Ovary (tissue), 3 donors: ENCODE measurements at regions not wholly inside any gene's neighbourhood (a gene's known extent, or its start where the extent isn't known, plus 50 kb on each side); places are given as distances from the start of the nearest gene placed in this dataset.

Source experiments
- EP300 ChIP-seq: sonication (generic); formaldehyde crosslinking; IDR thresholded peaks from one replicate; pipeline ENCODE4 v1.6.1; 2017; ENCODE audit warnings: antibody characterized with exemption
- POLR2A ChIP-seq: fragments of 450-650 bp; IDR thresholded peaks from one replicate; pipeline ENCODE4 v1.6.1; 2017; ENCODE audit warnings: antibody characterized with exemption, mild to moderate bottlenecking, moderate library complexity
- TF ChIP-seq, protein P1 (sequence below), 3 donors: fragments of 450-650 bp in 2 of 3; fragments of 200-600 bp in 1 of 3; IDR thresholded peaks; one replicate each; pipeline versions ENCODE4 v1.5.1 to v1.8.0; 2016 to 2022; ENCODE audit warnings: antibody characterized with exemption in 3 of 3, mild to moderate bottlenecking in 1 of 3
- donor health status: DM: no; HTN: no; CAD: no.

DNA sequence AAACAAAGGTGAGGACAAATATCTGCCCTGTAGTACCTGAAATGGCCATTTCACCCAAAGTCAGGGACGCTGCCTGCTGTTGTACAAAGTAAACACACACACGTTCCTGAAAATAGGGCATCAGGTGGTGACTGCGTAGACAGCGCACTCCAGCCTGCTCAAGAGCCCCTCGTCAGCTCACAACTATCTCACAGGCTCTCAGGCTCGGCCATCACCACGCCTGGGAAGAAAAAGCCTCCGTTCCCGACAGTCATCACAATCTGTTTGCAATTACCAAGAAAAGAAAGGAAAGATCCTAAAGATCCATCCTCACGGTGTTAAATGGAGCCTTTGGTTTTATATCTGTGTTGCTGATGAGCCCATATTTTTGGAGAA lies 230.2 kb downstream of the ZNF516 start:
- TF ChIP-seq POLR2A: no peak
- TF ChIP-seq, protein P1, sequence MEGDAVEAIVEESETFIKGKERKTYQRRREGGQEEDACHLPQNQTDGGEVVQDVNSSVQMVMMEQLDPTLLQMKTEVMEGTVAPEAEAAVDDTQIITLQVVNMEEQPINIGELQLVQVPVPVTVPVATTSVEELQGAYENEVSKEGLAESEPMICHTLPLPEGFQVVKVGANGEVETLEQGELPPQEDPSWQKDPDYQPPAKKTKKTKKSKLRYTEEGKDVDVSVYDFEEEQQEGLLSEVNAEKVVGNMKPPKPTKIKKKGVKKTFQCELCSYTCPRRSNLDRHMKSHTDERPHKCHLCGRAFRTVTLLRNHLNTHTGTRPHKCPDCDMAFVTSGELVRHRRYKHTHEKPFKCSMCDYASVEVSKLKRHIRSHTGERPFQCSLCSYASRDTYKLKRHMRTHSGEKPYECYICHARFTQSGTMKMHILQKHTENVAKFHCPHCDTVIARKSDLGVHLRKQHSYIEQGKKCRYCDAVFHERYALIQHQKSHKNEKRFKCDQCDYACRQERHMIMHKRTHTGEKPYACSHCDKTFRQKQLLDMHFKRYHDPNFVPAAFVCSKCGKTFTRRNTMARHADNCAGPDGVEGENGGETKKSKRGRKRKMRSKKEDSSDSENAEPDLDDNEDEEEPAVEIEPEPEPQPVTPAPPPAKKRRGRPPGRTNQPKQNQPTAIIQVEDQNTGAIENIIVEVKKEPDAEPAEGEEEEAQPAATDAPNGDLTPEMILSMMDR (IDR thresholded peaks at IDR 0.05): no peak
- no peak for TF ChIP-seq EP300
